ENCODE measurements at regions not wholly inside any gene's neighbourhood (a gene's known extent, or its start where the extent isn't known, plus 50 kb on each side); places are given as distances from the start of the nearest gene placed in this dataset.

DNA sequence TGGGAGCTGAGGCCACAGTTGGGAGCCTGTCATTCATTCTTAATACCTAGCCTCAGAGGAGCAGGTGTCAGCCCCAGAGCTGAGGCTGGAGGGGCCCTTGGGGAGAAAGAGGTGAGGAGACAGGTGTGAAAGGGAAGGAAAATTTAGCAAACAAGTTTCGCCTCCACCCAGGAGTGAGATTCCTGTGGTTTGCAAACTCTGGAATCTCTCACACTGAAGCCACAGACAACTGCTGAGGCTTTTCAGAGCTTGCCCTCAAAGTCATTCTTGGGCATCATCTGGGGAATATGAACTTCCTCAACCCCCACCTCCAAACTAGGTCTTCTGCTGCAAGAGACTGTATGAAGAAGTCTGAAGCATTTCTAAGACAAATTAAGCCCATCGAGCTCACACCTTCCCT is 589.5 kb upstream of the TBX3 start:
- WGBS, 3 donors: 81 to 93% (median 92%) methylated on average over 2 of the region's 2 CpGs
- H3K27ac ChIP-seq (ENCODE audit: low read depth, low read length): no peak overlapping the region

DNA sequence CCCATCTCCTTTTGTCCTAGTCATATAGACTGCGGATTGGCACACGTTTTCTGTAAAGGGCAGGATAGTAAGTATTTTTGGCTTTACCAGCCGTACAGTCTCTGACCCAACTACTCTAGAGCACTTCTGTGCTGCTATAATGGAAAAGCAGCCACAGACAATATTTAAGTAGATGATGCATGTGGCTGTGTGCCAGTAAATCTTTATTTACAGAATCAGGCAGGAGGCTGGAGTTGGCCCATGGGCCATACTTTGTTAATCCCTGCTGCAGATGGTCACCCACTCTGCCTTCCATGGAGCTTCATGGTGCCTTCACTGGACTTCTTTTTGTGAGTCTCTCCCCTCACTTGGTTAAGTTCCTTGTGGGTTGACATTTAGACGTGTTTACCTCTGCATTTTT is 584.5 kb upstream of the TBX3 start:
- no peak overlapping the region for H3K27ac ChIP-seq (ENCODE audit: low read depth, low read length)
- WGBS, 3 donors: 84 to 87% (median 86%) methylated on average over 4 of the region's 4 CpGs

GRCh38 chr12:115267891-115268290 is 583.9 kb upstream of the TBX3 start:
- 76 to 85% (median 81%) methylated on average over 3 of the region's 3 CpGs for WGBS, 3 donors

DNA sequence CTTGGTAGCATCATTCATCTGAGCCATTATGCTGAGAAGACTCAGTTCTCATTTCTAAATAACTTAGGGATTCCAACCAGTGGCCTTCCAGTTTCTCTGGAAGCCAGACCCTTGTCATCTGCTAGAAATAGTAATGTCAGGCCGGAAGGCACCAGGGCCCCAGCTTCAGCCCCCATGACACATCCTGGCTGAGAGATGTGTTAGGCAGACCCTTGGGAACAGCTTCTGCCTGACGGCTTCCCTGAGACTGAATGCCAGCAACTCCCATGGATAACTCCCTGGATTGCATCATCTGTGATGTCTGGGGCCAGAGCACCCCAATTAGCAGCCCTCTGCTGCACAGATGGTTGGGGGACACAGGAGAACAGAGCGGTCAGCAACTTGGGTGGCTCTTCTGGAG is 583.5 kb upstream of the TBX3 start:
- no peak overlapping the region for H3K27ac ChIP-seq (ENCODE audit: low read depth, low read length)
- WGBS, 3 donors: 52 to 72% (median 64%) methylated on average over 3 of the region's 3 CpGs

More at GRCh38 chr12:115267891-115268290, 583.9 kb upstream of the TBX3 start:
- H3K27ac ChIP-seq (ENCODE audit: low read depth, low read length): no peak overlapping the region

- WGBS, 3 donors: 79 to 87% (median 86%) methylated on average over 6 of the region's 6 CpGs
- no peak overlapping the region for H3K27ac ChIP-seq (ENCODE audit: low read depth, low read length)
These were observed 580.6 kb upstream of the TBX3 start for GRCh38 chr12:115264605-115265004.

DNA sequence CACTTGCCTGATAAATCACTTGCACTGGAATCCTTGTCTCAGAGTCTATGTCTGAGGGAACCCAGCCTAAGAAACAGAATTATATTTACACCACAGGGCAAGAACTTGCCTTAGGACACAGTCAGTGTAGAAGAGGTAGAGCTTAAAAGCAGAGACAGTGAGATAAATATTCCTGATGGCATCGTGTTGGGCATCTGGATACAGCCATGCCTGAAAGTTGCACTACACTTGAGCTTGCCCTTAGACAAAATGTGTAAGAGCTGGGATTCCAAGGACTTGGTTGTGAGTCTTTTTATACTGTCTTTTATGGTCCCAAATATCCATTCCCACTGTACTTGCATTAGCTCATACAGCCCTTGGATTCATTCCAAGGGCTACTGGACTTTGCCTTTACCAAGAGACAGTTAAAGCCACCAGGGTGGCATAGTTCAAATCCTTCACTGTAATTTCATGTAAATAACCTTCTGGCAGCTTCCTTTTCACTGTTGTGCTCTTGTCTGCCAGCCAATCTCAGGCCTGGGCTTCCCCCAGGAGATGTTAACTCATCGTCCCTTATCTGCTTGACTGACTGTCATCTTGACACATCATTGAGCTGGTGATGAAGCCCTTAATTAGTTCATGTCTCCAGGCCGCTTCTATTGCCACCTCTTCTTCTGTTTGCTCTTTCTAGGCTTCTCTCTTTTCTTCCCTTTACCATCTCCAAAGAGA is 577.9 kb upstream of the TBX3 start:
- no peak overlapping the region for H3K27ac ChIP-seq (ENCODE audit: low read depth, low read length)
- WGBS, 3 donors: 60 to 73% (median 64%) methylated on average over 3 of the region's 3 CpGs

DNA sequence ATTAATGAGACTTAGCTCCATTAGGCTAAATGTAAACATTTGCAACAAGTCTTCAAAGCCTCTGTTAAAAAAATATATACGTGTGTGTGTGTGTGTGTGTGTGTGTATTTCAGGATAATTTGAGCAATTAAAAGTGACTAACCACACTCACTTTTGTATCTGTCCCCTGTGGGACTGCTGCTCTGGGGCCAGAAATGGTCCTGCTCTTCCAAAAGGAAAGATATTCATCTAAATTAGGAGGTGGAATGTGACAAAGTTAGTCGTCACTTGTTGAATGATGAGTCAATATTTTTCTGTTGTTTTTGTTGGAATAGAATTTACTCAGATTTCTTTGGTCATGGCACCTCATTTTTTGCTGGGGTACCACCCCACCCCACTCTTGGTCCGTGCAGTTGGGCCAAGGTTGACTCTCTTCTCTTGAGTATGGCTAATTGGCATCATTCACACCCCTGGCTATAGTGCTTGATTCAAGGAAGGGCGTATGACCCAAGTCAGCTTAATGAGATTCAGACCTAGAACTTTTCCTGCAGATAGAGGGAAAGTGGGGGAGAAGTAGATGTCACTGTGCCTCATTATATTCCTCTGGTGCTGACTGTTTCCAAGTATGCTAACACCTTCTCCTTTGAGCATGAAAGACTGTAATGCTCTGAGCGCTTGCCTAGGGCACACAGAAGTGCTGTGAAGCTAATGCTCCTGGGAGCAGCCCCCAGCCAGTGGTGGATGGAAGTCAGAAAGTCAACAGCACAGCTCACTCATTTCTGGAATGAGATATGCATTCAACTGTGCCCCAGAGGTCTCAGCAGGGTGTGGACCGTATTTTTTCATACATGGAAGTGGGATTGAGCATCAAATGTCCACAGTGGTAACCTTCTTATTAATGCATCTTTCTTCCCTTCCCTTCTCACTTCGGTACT is 577.0 kb upstream of the TBX3 start:
- H3K27ac ChIP-seq (ENCODE audit: low read depth, low read length): no peak overlapping the region
- 58 to 72% (median 67%) methylated on average over 7 of the region's 7 CpGs for WGBS, 3 donors

DNA sequence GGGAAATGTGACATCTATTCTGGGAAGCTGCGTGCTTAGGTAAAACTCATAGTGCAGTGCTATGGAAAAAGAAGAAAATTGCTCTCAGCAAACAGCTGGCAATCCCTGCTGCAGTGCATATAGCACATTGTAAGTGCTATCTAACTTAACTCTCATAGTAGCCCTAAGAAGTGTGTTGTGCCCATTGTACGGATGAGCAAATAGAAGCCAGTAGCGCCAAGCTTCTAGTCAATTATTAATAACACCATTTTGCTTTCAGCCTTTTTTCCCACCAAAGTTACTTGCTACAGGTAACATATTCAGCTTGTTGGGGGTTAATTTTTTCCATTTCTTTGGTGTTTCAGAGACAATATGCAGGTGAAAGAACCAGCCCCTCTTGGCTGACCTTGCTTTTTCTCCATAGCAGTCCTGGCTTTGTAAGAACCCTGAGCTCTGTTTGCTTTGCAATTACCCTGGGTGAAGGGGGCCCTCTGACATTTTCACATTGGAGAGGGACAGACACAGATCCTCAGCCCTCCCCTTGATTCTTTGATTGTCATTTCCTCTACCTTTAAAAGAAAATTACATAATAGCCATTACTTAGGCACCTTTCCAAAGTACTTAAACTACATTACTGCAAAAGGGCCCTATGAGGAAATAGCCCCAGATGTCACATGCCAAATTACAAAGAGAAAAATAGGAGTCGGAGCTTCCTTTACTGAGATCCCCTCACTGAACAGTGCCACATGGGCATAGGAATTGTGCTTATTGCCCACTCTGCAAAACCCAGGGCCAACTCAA is 576.2 kb upstream of the TBX3 start:
- no peak overlapping the region for H3K27ac ChIP-seq (ENCODE audit: low read depth, low read length)
- 69 to 88% (median 87%) methylated on average over 4 of the region's 4 CpGs for WGBS, 3 donors

DNA sequence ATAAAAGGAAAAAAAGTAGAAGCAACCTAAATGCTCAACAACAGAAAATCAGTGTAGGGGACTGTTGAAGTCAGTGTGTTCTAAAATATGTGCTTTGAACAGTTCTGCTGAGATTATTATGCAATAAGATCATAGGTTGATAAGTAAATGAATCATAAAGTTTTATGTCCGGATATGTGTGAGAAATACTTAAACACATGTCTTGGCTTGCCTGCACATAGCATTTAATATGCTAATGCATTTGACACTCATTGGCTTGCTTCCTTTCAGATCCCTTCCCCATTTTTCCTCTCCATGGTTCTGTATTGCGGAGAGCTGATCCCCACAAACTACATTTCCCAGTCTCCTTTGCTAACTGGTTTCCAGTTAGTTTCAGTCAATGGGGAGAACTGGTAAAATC is 573.8 kb upstream of the TBX3 start:
- 79 to 89% (median 86%) methylated on average over 2 of the region's 2 CpGs for WGBS, 3 donors
- no peak overlapping the region for H3K27ac ChIP-seq (ENCODE audit: low read depth, low read length)

GRCh38 chr12:115255962-115256361 is 572.0 kb upstream of the TBX3 start:
- no peak overlapping the region for H3K27ac ChIP-seq (ENCODE audit: low read depth, low read length)
- WGBS, 3 donors: 69 to 83% (median 79%) methylated on average over 5 of the region's 5 CpGs

DNA sequence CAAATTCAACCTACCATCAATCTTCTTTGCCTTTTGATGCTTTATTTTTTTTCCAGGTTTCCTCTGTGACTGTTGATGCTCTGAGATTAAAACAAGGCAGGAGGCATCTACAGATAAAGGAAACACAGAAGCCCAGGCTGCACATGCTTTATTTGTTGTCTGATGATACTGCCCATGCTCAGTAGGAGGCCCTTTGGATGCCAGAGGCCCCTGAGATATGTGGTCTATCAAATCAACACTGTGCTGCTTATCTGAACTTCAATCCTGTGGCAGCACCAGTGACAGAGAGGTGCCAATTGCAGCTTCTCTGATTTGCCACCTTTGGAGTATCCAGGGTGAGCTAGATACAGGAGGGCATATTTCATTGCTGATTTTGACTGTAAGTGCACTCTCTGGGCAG is 571.3 kb upstream of the TBX3 start:
- no peak overlapping the region for H3K27ac ChIP-seq (ENCODE audit: low read depth, low read length)

- 84 to 95% (median 93%) methylated on average over 3 of the region's 3 CpGs for WGBS, 3 donors
- no peak overlapping the region for H3K27ac ChIP-seq (ENCODE audit: low read depth, low read length)
These were observed 569.1 kb upstream of the TBX3 start for GRCh38 chr12:115253049-115253448.

- WGBS, 3 donors: 57 to 95% (median 89%) methylated on average over 6 of the region's 6 CpGs
- H3K27ac ChIP-seq (ENCODE audit: low read depth, low read length): no peak overlapping the region
These were observed 567.8 kb upstream of the TBX3 start for GRCh38 chr12:115251727-115252126.

GRCh38 chr12:115249671-115250278 is 565.8 kb upstream of the TBX3 start:
- WGBS, 3 donors: 36 to 79% (median 70%) methylated on average over 3 of the region's 3 CpGs
- H3K27ac ChIP-seq (ENCODE audit: low read depth, low read length): no peak overlapping the region

GRCh38 chr12:115245020-115245419 is 561.0 kb upstream of the TBX3 start:
- 40 to 72% (median 59%) methylated on average over 10 of the region's 10 CpGs for WGBS, 3 donors
- no peak overlapping the region for H3K27ac ChIP-seq (ENCODE audit: low read depth, low read length)

DNA sequence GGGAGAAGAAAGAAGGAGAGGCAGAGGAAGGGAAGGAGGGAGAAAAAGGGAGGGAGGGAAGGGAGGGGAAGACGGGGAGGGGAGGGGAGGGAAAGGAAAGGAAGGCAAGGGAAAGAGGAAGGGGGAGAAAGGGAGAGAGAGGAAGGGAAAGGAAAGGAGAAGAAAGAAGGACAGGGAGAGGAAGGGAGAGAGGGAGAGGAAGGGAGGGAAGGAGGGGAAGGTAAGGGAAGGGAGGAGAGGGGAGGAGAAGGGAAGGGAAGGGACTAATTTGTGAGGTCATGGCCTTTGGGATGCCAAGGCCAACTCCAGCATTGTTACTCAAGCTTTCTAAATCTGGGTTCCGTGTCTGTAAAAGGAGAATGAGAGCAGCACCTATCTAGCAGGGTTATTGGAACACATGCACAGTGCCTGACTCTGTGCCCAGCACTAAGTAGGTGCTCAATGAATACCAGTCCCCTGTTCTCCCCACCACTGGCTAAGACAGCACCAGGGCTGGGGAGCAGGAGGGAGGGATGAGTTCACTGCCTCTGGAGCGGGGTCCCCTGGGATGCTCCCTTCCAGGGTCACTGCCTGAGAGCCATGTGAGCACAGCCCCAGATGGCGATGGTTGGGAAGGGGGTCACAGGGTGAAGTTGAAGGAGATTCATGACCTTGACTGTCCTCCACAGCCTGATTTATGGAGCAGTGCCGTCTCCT is 560.1 kb upstream of the TBX3 start:
- no peak overlapping the region for H3K27ac ChIP-seq (ENCODE audit: low read depth, low read length)
- 63 to 89% (median 86%) methylated on average over 5 of the region's 5 CpGs for WGBS, 3 donors

DNA sequence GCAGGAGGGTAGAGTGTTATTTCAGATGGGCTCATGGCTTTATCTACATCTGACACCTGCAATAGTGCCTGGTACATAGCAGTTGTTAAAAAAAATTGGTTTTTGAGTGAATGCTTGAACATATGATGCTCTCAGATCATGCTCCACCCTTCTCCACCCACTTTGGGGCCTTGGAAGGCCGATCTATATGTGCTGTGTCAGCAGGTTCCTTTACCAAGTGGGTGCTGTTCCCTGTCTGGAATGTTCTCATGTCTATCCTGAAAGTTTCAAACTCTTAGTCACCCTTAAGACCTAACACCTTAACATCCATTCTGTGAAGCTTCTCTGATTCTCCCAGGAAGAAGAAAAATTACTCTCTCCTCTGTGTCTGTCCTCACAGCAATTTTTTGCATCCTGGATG is 556.3 kb upstream of the TBX3 start:
- 29 to 64% (median 63%) methylated on average over 1 of the region's 1 CpG for WGBS, 3 donors

DNA sequence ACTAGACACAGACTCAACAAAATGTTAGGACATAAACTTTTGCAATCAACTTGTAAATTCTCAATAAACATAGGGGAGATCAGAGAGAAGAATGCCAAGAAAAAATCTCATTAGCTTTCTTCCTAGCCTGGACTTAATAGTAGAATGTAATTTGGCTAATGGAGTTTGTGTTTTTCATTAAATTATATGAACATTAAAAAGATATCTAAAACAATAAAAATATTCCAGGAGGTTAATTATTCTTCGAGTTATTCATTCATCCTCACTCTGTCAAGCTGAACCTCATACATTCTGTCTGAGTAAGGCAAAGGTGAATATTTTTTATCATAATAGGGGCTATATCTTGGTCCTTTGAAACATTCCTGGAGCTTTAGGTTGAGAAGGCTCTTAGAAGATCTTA is 551.9 kb upstream of the TBX3 start:
- H3K27ac ChIP-seq (ENCODE audit: low read depth, low read length): no peak overlapping the region
- WGBS, 3 donors: 48 to 92% (median 58%) methylated on average over 1 of the region's 1 CpG

More for the DNA sequence above, 556.3 kb upstream of the TBX3 start:
- no peak overlapping the region for H3K27ac ChIP-seq (ENCODE audit: low read depth, low read length)

Data from adipose tissue (tissue), 3 donors.